Gastroesophageal sphincter (tissue), 3 donors: ENCODE measurements at regions not wholly inside any gene's neighbourhood (a gene's known extent, or its start where the extent isn't known, plus 50 kb on each side); places are given as distances from the start of the nearest gene placed in this dataset.

Experiments
- CTCF ChIP-seq, 4 experiments: fragments of 200-600 bp in 2 of 4; fragments of 450-650 bp in 2 of 4; sonication (generic) in 1 of 4; IDR thresholded peaks; one replicate each; pipeline ENCODE4 v1.5.1; 2017 to 2019; ENCODE audit warnings: antibody characterized with exemption in 4 of 4, mild to moderate bottlenecking in 2 of 4, moderate library complexity in 2 of 4
- POLR2A ChIP-seq, 2 donors: fragments of 450-650 bp; IDR thresholded peaks; one replicate each; pipeline ENCODE4 v1.6.1; 2017; ENCODE audit warnings: antibody characterized with exemption in 2 of 2, mild to moderate bottlenecking in 2 of 2, moderate library complexity in 1 of 2
- POLR2AphosphoS5 ChIP-seq: sonication (generic); formaldehyde crosslinking; IDR thresholded peaks from one replicate; pipeline ENCODE4 v1.6.1; 2017; ENCODE audit warnings: antibody characterized with exemption

GRCh38 chr2:187869195-187869594 lies 315.0 kb upstream of the TFPI start:
- TF ChIP-seq CTCF (IDR thresholded peaks at IDR 0.05) = no peak
- no peak for TF ChIP-seq POLR2A (IDR thresholded peaks at IDR 0.05)
- no peak for TF ChIP-seq POLR2AphosphoS5
